ENCODE measurements at regions not wholly inside any gene's neighbourhood (a gene's known extent, or its start where the extent isn't known, plus 50 kb on each side); places are given as distances from the start of the nearest gene placed in this dataset.

DNA sequence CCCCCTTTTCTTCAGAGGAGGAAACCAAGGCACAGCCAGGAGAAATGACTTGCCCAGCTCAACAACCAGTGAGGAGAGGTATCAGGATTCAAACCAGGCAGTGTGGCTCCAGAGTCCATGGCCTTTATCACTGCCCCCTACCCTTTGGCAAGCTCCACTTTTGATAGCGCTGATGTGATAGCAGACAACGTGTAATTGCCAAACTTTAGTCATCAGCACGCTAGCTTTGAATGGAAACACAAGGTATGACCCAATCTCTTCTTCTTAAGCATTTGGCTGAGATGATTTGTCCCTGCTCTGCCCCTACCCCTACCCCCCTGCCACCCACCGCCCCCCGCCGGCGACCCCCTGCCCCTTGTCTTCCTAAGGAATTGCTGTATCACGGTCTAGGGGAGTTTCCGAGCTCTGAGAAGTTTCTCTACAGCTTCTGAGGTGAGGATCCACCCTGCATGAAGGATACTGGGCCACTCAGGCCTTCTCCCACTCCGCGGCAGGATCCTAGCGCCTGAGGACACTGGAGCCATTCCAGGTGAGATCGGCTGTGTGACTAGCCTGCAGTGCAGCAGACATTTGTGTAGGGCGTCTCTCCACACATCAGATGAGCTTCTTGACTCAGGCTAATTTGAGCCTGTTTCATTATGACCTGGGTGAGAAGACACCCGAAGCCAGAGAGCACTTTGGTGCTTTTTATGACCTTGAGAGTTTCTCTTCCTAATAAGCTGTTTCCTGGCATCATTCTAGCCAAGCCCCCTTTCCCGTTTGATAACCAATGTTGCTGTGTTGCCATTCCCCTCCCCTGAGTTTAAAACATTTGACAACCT, 75.1 kb upstream of the MAP4K4 start:
- Histone ChIP-seq H3K9me3 (ENCODE audit: insufficient read depth, low read length, severe bottlenecking) (no peaks in the 10 kb centered on the region), H3K27ac (ENCODE audit: low read length) (no peak overlapping the region), H3K9ac (ENCODE audit: low read depth, low read length) (no peak overlapping the region), H2AFZ (ENCODE audit: low read depth, low read length) (no peak overlapping the region), H3K4me2 (ENCODE audit: insufficient read depth, low read length) (no peak overlapping the region), H3K4me1 (ENCODE audit: insufficient read depth, low read length) (0 out of 2 replicates have a peak, but pooled peaks cover 3% of the 10 kb centered on the region), H3K27me3 (ENCODE audit: insufficient read depth, low read length, poor library complexity) (no peaks in the 10 kb centered on the region), H3K4me3 (ENCODE audit: low read depth in 1 of 2, low read length in 2 of 2) (no peak overlapping the region), H4K20me1 (ENCODE audit: insufficient read depth, low read length) (no peaks in the 10 kb centered on the region), H3K36me3 (ENCODE audit: insufficient read depth, low read length) (no peaks in the 10 kb centered on the region), H3K79me2 (ENCODE audit: insufficient read depth, low read length) (no peaks in the 10 kb centered on the region)
- ATAC-seq (ENCODE audit: insufficient read depth, low read depth) (no peak), DNase-seq (no peak)
- TF ChIP-seq EZH2 (IDR thresholded peaks at IDR 0.05; ENCODE audit: borderline replicate concordance, low read depth, low read length, severe bottlenecking): no peak
- TF ChIP-seq, protein P1, sequence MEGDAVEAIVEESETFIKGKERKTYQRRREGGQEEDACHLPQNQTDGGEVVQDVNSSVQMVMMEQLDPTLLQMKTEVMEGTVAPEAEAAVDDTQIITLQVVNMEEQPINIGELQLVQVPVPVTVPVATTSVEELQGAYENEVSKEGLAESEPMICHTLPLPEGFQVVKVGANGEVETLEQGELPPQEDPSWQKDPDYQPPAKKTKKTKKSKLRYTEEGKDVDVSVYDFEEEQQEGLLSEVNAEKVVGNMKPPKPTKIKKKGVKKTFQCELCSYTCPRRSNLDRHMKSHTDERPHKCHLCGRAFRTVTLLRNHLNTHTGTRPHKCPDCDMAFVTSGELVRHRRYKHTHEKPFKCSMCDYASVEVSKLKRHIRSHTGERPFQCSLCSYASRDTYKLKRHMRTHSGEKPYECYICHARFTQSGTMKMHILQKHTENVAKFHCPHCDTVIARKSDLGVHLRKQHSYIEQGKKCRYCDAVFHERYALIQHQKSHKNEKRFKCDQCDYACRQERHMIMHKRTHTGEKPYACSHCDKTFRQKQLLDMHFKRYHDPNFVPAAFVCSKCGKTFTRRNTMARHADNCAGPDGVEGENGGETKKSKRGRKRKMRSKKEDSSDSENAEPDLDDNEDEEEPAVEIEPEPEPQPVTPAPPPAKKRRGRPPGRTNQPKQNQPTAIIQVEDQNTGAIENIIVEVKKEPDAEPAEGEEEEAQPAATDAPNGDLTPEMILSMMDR (IDR thresholded peaks at IDR 0.05; ENCODE audit: borderline replicate concordance, extremely low read depth, low read length, poor library complexity, severe bottlenecking): no peak

DNA sequence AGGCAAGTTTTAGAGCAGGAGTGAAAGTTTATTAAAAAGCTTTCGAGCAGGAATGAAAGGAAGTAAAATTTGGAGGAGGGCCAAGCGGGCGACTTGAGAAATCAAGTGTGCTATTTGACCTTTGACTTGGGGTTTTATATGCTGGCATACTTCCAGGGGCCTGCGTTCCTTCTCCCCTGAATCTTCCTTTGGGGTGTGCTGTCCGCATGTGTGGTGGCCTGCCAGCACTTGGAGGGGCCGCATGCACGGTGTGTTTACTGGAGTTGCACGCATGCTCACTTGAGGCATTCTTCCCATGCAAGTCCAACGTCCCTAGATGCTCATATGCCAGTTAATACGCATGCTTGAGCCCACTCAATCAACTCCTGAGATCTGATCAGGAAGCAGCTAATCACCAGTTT, 78.3 kb upstream of the MAP4K4 start:
- H3K4me1 ChIP-seq (ENCODE audit: insufficient read depth, low read length): 0 out of 2 replicates have a peak, but pooled peaks cover 4% of the 10 kb centered on the region
- H3K36me3 ChIP-seq (ENCODE audit: insufficient read depth, low read length): no peaks in the 10 kb centered on the region
- no peak overlapping the region for H3K4me3 ChIP-seq (ENCODE audit: low read depth in 1 of 2, low read length in 2 of 2)
- no peaks in the 10 kb centered on the region for H3K27me3 ChIP-seq (ENCODE audit: insufficient read depth, low read length, poor library complexity)
- TF ChIP-seq, protein P1 (IDR thresholded peaks at IDR 0.05; ENCODE audit: borderline replicate concordance, extremely low read depth, low read length, poor library complexity, severe bottlenecking): no peak
- TF ChIP-seq EZH2 (IDR thresholded peaks at IDR 0.05; ENCODE audit: borderline replicate concordance, low read depth, low read length, severe bottlenecking): no peak
- no peak for DNase-seq
- H3K27ac ChIP-seq (ENCODE audit: low read length): no peak overlapping the region
- no peak overlapping the region for H3K4me2 ChIP-seq (ENCODE audit: insufficient read depth, low read length)
- no peaks in the 10 kb centered on the region for H3K79me2 ChIP-seq (ENCODE audit: insufficient read depth, low read length)
- ATAC-seq (ENCODE audit: insufficient read depth, low read depth): no peak
- no peaks in the 10 kb centered on the region for H3K9me3 ChIP-seq (ENCODE audit: insufficient read depth, low read length, severe bottlenecking)
- H4K20me1 ChIP-seq (ENCODE audit: insufficient read depth, low read length): no peaks in the 10 kb centered on the region
- no peak overlapping the region for H3K9ac ChIP-seq (ENCODE audit: low read depth, low read length)
- H2AFZ ChIP-seq (ENCODE audit: low read depth, low read length): no peak overlapping the region; the same call in 1 of the 2 replicates

GRCh38 chr2:101617796-101618195, 79.7 kb upstream of the MAP4K4 start:
- Histone ChIP-seq H4K20me1 (ENCODE audit: insufficient read depth, low read length) (no peaks in the 10 kb centered on the region), H3K36me3 (ENCODE audit: insufficient read depth, low read length) (no peaks in the 10 kb centered on the region), H3K27me3 (ENCODE audit: insufficient read depth, low read length, poor library complexity) (no peaks in the 10 kb centered on the region), H3K4me1 (ENCODE audit: insufficient read depth, low read length) (0 out of 2 replicates have a peak, but pooled peaks cover 4% of the 10 kb centered on the region), H3K4me2 (ENCODE audit: insufficient read depth, low read length) (no peak overlapping the region), H3K4me3 (ENCODE audit: low read depth in 1 of 2, low read length in 2 of 2) (no peak overlapping the region), H3K9me3 (ENCODE audit: insufficient read depth, low read length, severe bottlenecking) (no peaks in the 10 kb centered on the region), H3K79me2 (ENCODE audit: insufficient read depth, low read length) (no peaks in the 10 kb centered on the region), H3K9ac (ENCODE audit: low read depth, low read length) (no peak overlapping the region), H3K27ac (ENCODE audit: low read length) (no peak overlapping the region), H2AFZ (ENCODE audit: low read depth, low read length) (no peak overlapping the region)
- DNase-seq (peak; percentile 60), ATAC-seq (ENCODE audit: insufficient read depth, low read depth) (peak; percentile 85)
- no peak for TF ChIP-seq EZH2 (IDR thresholded peaks at IDR 0.05; ENCODE audit: borderline replicate concordance, low read depth, low read length, severe bottlenecking)
- TF ChIP-seq, protein P1 (IDR thresholded peaks at IDR 0.05; ENCODE audit: borderline replicate concordance, extremely low read depth, low read length, poor library complexity, severe bottlenecking): no peak
